Occipital lobe (tissue), 1 donor: ENCODE measurements at regions not wholly inside any gene's neighbourhood (a gene's known extent, or its start where the extent isn't known, plus 50 kb on each side); places are given as distances from the start of the nearest gene placed in this dataset.

Source experiments
- DNase-seq: peaks from one replicate; lab custom pipeline; 2025; lab: John Stamatoyannopoulos, UW

DNA sequence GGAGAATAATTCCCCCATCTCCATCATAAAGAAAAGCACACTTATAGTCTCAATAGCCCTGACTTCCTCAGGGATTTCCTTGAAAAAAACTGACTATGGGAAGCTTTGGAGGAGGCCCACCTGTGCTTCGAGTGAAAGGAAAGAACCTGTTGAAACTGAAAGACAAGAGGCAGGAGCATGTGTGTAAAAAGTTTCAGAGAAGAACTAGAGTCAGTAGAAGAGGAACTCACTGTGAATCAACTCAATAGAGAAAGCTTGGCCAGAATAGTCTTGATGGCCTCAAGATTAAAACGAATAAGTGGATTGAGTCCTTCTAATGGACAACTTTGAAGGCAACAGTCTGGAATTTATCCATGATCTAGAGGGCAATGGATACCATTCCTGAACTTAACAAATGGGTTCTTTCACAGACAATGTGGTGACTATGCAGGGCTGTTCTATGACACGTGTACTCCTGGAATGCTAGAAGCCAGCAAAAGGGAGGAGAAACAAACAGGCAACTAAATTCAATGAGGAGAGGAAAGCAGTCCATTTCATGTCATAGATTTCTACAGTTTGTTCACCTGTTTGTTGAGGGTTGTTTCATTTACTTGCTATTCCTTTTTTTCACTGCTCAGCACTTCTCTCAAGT is 442.3 kb downstream of the GRB14 start:
- DNase-seq, result no peak

DNA sequence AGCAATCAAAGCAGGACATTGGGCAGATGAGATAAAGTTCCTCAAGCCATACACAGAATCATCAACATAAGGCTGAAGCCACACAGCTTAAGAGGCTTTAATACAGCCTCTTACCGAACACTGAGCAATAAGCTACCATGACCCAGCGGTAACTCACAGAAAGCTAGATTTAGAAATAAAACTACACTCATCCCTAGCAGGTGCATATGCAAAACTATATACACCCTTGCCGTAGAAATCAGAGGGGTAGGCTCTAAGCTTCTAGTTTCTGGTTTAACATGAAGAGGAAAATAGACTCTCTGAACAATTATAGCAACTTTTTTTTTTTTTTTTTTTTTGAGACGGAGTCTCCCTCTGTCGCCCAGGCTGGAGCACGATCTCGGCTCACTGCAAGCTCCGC is 428.8 kb upstream of the FIGN start:
- DNase-seq, result no peak

GRCh38 chr2:164155558-164155957 is 419.8 kb upstream of the FIGN start:
- DNase-seq, result no peak

DNA sequence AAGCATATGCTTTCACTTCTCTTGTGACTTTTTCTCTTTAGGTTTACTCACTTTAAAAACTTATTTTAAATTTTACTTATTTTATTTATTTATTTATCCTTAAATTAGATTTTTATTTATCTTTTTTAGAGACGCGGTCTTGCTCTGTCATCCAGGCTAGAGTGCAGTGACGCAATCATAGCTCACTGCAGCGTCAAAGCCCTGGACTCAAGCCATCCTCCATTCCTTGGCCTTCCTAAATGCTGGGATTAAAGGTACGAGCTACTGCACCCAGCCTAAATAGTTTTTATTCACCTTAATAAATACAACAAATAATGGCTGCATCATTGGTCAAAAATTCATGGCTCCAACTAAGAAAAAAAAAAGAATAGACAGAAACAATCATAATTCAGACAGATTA is 415.7 kb upstream of the FIGN start:
- DNase-seq, result no peak

- no peak for DNase-seq
Observed at GRCh38 chr2:164150604-164151003, 414.8 kb upstream of the FIGN start.

DNA sequence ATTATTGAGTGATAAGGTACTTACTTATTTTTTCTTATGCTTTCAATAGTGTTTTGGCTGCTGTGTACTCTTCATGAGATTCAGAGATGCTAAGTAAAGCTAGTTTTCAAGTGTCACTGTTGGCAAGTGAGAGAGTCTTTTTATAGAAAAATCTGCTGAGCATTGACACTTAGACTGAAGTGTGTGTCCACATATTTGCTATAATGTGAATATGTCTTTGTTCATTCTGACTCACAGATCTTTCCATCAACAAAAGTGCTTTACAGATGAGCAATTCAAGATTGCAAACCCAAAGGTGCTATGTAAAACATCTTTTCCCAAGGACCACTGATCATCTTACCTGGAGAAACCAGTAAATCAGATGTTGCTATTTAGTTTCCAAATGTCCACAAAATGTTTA is 410.6 kb upstream of the FIGN start:
- no peak for DNase-seq

GRCh38 chr2:164145093-164145987 is 409.5 kb upstream of the FIGN start:
- DNase-seq, result no peak

- no peak for DNase-seq
Observed at GRCh38 chr2:164143183-164143930, 407.5 kb upstream of the FIGN start.

DNA sequence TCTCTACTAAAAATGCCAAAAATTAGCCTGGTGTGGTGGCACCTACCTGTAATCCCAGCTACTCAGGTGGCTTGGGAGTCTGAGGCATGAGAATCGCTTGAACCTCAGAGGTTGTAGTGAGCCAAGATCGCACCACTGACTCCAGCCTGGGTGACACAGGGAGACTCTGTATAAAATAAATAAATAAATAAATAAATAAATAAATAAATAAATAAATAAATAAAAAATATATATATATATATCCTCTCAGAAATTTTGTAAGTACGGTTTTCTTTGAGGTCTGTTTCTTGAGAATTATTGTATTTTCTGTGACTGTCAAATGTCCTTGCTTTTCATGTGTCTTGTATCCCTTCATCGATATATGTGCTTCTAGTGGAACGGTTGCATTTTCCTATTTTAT is 406.9 kb upstream of the FIGN start:
- no peak for DNase-seq

DNA sequence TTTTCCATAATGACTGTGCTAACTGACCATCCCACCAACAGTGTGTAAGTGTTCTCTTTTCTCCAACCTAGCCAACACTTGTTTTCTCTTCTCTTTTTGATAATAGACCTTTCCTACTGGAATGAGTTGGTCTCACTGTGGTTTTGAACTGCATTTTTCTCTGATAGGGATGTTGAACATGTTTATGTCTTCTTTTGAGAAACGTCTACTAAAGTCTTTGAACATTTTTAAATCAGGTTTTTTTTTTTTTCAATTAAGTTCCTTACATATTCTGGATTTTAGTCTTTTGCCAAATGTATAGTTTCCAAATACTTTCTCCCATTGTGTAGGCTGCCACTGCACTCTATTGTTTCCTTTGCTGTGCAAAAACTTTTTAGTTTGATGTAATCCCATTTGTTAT is 405.5 kb upstream of the FIGN start:
- DNase-seq, result no peak

DNA sequence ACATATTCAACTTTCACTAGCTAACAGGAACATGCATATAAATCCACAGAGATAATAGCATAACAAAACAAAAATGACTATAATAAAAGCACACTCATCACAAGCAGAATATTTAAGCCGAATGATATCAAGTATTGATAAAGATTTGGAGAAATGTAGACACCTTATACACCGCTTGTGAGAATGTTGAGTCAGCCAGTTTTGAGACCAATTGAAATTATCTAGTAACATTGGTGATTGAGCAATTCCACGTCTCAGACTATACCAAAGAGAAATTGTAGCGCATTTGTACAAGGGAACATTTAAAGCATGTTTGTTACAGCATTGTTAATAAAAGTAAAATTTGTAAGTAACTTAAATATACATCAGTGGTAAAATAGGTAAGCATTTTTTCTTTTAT is 402.9 kb upstream of the FIGN start:
- DNase-seq, result no peak

- DNase-seq, result peak; percentile 4
Observed at GRCh38 chr2:164134336-164134735, 398.5 kb upstream of the FIGN start.

DNA sequence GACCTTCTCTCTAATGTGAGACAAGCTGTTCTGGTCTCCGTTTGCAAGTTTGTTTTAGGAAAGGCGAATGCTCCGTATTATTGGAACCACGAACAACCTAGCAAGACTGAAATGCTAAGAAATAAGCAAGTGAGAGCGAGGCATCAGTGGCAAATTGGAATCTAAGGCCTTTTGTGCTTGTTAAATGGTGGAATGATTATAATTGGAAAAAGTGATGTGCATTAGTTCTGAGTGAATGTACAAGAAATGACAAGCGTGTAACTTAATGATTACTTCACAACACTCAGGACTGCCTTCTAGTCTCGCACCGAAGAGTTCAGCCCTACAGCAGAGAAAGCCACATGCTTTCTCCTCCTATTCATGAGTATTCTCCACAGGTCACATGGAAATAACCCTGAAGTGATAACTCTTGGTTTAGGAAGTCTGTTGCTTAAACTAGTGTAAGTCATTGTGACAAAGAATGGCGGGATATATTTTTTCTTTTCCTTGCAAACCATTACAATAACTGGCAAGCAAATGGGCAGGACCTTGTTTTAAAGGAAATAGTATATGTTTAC is 392.2 kb upstream of the FIGN start:
- no peak for DNase-seq

DNA sequence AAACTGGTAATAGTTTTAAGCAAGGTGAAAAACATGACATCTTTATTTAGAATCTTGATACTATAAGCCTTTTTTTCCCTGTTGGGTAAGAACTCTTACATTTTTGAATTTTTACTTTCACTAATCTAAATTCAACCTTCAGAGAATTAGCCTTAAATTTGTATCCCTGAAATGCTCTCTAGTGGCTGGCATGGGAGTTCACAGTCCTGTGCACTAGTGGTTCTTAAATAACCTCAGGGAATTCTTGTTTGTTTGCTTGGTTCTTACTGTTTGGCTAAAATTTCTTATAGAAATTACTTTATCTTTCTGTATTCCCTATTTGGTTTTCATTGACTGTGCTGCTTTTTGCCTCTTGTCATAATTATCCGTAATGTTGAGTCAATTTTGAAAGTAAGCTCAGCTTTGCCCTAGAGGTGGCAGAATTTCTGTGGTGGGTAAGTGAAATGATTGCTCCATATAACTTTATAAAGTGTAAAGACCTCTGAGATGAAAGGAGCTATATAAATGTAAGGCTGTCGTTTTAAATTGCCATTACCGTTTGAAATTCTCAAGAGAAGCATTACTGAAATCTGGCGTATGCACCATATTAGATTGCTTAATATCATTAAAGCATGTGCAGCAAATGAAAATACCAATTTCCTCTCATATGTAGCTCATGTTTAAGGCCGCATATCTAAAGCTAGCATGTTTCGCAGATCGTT is 391.3 kb upstream of the FIGN start:
- no peak for DNase-seq

GRCh38 chr2:164115806-164116205 is 380.0 kb upstream of the FIGN start:
- no peak for DNase-seq

- DNase-seq, result no peak
Observed at GRCh38 chr2:164114937-164115336, 379.1 kb upstream of the FIGN start.

DNA sequence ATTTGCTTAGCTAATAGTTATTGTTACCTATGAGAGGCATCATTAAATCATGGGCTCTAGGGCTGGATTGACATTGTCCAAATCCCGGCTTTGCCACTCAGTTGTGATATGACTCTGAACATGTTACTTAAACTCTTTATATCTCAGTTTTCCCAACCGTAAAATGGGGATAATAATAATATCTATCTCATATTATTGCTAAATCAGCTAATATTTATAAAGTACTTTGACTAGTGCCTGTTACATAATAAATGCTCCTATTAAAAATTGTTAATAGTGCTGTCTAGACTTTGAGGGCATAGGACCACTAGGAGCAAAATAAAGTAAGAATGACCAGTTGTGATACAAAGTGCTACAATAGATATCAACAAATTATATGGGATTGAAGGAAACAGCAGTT is 376.3 kb upstream of the FIGN start:
- no peak for DNase-seq

DNA sequence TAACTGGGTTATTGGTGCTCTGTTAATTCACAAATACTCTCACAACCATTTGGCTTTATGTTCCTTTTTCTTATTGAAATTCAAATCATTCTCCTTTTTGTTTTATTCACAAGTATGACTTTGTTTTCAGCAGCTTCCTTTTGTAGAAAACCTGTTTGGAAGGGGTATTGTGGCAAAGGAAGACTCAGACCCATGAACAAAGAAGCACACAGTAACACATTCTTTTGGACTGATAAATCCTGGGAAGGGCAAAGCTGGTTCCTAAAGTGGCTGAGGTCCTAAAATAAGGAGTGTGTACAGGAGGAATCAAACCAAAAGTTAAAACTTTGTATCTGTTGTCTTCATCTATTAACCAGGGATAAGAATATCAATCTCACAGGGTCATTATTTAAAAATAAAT is 374.7 kb upstream of the FIGN start:
- DNase-seq, result no peak

GRCh38 chr2:164109006-164109405 is 373.2 kb upstream of the FIGN start:
- DNase-seq, result no peak

- DNase-seq, result no peak
Observed at GRCh38 chr2:164103271-164103670, 367.5 kb upstream of the FIGN start.

- DNase-seq, result no peak
Observed at GRCh38 chr2:164102366-164102765, 366.6 kb upstream of the FIGN start.

- DNase-seq, result no peak
Observed at GRCh38 chr2:164091673-164092072, 355.9 kb upstream of the FIGN start.
